ENCODE measurements at regions not wholly inside any gene's neighbourhood (a gene's known extent, or its start where the extent isn't known, plus 50 kb on each side); places are given as distances from the start of the nearest gene placed in this dataset.

DNA sequence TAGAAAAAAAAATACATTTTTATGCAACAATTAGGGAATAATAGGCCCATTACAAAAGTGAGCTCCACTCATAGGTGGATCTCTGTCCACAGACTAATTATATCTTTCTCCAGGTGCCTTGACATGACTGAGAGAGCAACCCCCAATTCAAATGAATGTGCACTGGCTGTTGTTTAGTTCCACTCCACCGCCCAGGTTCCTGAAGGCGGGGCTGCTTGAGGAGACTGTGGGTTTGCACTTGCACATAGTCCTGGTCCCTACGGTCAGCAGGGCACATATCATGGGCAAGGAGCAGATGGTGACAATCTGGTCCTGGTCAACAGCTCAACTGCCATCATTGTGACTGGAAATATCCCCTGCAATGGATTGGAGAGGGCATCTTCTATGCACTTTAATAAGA is 195.6 kb upstream of the PWP1 start:
- no peak for TF ChIP-seq EZH2phosphoT487 (conservative IDR thresholded peaks at IDR 0.05; ENCODE audit: low read length)
- TF ChIP-seq, protein P1, sequence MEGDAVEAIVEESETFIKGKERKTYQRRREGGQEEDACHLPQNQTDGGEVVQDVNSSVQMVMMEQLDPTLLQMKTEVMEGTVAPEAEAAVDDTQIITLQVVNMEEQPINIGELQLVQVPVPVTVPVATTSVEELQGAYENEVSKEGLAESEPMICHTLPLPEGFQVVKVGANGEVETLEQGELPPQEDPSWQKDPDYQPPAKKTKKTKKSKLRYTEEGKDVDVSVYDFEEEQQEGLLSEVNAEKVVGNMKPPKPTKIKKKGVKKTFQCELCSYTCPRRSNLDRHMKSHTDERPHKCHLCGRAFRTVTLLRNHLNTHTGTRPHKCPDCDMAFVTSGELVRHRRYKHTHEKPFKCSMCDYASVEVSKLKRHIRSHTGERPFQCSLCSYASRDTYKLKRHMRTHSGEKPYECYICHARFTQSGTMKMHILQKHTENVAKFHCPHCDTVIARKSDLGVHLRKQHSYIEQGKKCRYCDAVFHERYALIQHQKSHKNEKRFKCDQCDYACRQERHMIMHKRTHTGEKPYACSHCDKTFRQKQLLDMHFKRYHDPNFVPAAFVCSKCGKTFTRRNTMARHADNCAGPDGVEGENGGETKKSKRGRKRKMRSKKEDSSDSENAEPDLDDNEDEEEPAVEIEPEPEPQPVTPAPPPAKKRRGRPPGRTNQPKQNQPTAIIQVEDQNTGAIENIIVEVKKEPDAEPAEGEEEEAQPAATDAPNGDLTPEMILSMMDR (IDR thresholded peaks at IDR 0.05; ENCODE audit: insufficient read depth, low read length, poor library complexity, severe bottlenecking), result no peak
- H3K4me2 ChIP-seq (ENCODE audit: low read depth, low read length, poor library complexity, severe bottlenecking), result no peak overlapping the region
- H3K4me3 ChIP-seq (ENCODE audit: insufficient read depth, low read length, poor library complexity, severe bottlenecking), result no peak overlapping the region
- no peaks in the 10 kb centered on the region for H3K79me2 ChIP-seq (ENCODE audit: insufficient read depth, low read length)
- no peak overlapping the region for H2AFZ ChIP-seq (ENCODE audit: low read depth, low read length, severe bottlenecking)
- no peaks in the 10 kb centered on the region for H3K9me3 ChIP-seq (ENCODE audit: insufficient read depth, low read length)
- no peak overlapping the region for H3K9ac ChIP-seq (ENCODE audit: low read length)
- H3K36me3 ChIP-seq (ENCODE audit: low read length), result no peaks in the 10 kb centered on the region
- no peaks in the 10 kb centered on the region for H3K9me2 ChIP-seq (replicated peaks; ENCODE audit: insufficient read depth, low read length)
- H3K27me3 ChIP-seq (ENCODE audit: low read length), result no peaks in the 10 kb centered on the region
- H4K20me1 ChIP-seq (ENCODE audit: low read depth, low read length), result no peaks in the 10 kb centered on the region
- no peaks in the 10 kb centered on the region for H3F3A ChIP-seq (ENCODE audit: insufficient read depth)
- no peak overlapping the region for H3K27ac ChIP-seq (ENCODE audit: low read depth, low read length)

DNA sequence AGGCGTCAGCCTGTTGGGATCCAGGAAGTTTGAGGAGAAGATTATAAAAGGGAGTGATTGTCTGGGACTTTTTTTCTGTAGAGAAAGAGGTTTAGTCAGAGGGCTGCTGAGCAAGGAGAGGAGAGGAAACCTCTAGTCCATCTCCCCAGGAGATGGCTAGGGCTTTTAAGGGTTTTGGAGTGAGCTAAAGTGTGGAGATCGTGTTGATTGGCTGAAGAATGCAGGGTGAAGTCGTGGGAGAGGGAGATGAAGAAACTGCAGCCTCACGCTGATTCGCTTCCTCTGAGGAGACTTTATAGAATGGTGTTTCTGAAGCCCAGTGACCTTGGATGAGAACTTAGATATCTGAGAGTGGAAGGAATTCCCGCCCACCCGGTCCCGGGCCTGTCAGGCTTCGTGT is 193.7 kb upstream of the PWP1 start:
- H2AFZ ChIP-seq (ENCODE audit: low read depth, low read length, severe bottlenecking), result no peak overlapping the region
- H3F3A ChIP-seq (ENCODE audit: insufficient read depth), result no peaks in the 10 kb centered on the region
- no peaks in the 10 kb centered on the region for H4K20me1 ChIP-seq (ENCODE audit: low read depth, low read length)
- H3K36me3 ChIP-seq (ENCODE audit: low read length), result no peaks in the 10 kb centered on the region
- no peak overlapping the region for H3K4me2 ChIP-seq (ENCODE audit: low read depth, low read length, poor library complexity, severe bottlenecking)
- no peak overlapping the region for H3K4me3 ChIP-seq (ENCODE audit: insufficient read depth, low read length, poor library complexity, severe bottlenecking)
- no peak overlapping the region for H3K9ac ChIP-seq (ENCODE audit: low read length)
- no peak overlapping the region for H3K27ac ChIP-seq (ENCODE audit: low read depth, low read length)
- no peaks in the 10 kb centered on the region for H3K79me2 ChIP-seq (ENCODE audit: insufficient read depth, low read length)
- no peaks in the 10 kb centered on the region for H3K27me3 ChIP-seq (ENCODE audit: low read length)
- H3K9me2 ChIP-seq (replicated peaks; ENCODE audit: insufficient read depth, low read length), result no peaks in the 10 kb centered on the region
- no peaks in the 10 kb centered on the region for H3K9me3 ChIP-seq (ENCODE audit: insufficient read depth, low read length)
- no peak for TF ChIP-seq EZH2phosphoT487 (conservative IDR thresholded peaks at IDR 0.05; ENCODE audit: low read length)
- TF ChIP-seq, protein P1 (IDR thresholded peaks at IDR 0.05; ENCODE audit: insufficient read depth, low read length, poor library complexity, severe bottlenecking), result no peak

DNA sequence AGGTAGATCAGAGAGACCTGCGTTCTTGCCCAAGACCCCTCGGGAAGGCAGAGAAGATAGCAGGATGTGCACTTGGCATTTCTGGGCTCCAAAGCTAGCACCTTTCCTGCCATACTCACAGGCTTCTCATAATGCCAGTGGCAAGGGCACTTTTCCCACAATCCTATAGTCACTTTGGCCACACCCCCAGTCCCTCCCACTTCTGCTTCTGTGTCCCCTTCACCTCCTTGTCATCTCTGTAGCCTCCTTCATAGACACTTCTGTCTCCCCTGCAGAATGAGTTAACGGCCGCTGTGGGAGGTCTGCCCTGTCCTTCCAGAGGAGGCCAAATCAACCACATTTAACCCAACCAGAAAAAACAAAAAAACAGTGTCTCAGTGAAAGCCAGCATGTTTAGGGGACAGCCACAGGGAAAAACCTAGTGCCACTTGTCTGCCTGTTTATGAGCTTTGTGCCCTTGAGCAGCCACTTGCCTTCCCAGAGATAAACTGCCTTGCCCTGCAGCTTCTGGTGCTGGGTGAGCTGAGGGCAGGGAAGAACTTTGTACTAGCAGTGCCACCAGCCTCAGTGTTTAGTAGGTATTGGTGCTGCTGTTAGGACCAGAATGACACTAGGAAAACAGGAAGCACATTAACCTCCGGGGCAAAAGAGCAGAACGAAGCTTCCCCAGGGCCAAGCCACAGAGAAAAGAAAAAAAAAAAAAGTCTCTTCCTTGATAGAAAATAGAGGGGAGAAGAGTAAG is 193.0 kb upstream of the PWP1 start:
- no peak overlapping the region for H3K4me3 ChIP-seq (ENCODE audit: insufficient read depth, low read length, poor library complexity, severe bottlenecking)
- TF ChIP-seq, protein P1 (IDR thresholded peaks at IDR 0.05; ENCODE audit: insufficient read depth, low read length, poor library complexity, severe bottlenecking), result no peak
- TF ChIP-seq EZH2phosphoT487 (conservative IDR thresholded peaks at IDR 0.05; ENCODE audit: low read length), result no peak
- H3K79me2 ChIP-seq (ENCODE audit: insufficient read depth, low read length), result no peaks in the 10 kb centered on the region
- no peaks in the 10 kb centered on the region for H3K27me3 ChIP-seq (ENCODE audit: low read length)
- H3K4me2 ChIP-seq (ENCODE audit: low read depth, low read length, poor library complexity, severe bottlenecking), result no peak overlapping the region
- no peak overlapping the region for H3K27ac ChIP-seq (ENCODE audit: low read depth, low read length)
- H3F3A ChIP-seq (ENCODE audit: insufficient read depth), result no peaks in the 10 kb centered on the region
- no peaks in the 10 kb centered on the region for H4K20me1 ChIP-seq (ENCODE audit: low read depth, low read length)
- H2AFZ ChIP-seq (ENCODE audit: low read depth, low read length, severe bottlenecking), result no peak overlapping the region
- H3K9me2 ChIP-seq (replicated peaks; ENCODE audit: insufficient read depth, low read length), result no peaks in the 10 kb centered on the region
- no peak overlapping the region for H3K9ac ChIP-seq (ENCODE audit: low read length)
- H3K36me3 ChIP-seq (ENCODE audit: low read length), result no peaks in the 10 kb centered on the region
- no peaks in the 10 kb centered on the region for H3K9me3 ChIP-seq (ENCODE audit: insufficient read depth, low read length)

Measured in SU-DHL-6 (cell line).